CD4-positive, alpha-beta T cell (primary cell): ENCODE measurements at regions not wholly inside any gene's neighbourhood (a gene's known extent, or its start where the extent isn't known, plus 50 kb on each side); places are given as distances from the start of the nearest gene placed in this dataset.

ENCODE experiments used
- ATAC-seq: fragments of 200-7000 bp; cut with Tn5 transposase; one replicate; pipeline ENCODE4 v1.10.0; 2022; ENCODE audit warnings: mild to moderate bottlenecking; ENCODE audit not compliant: poor library complexity
- CTCF ChIA-PET: fragments of 350-600 bp; sonication (Branson Sonifier 250); formaldehyde crosslinking; loops from one replicate; lab custom pipeline; 2021; ENCODE audit warnings: antibody characterized with exemption, inconsistent platforms; lab: Charles Lee
- POLR2A ChIA-PET: fragments of 350-600 bp; sonication (Branson Sonifier 250); formaldehyde crosslinking; loops from one replicate; lab custom pipeline; 2021; ENCODE audit warnings: antibody characterized with exemption, inconsistent platforms; lab: Charles Lee
- DNase-seq, 14 experiments: peaks; one replicate each; pipeline ENCODE4 v3.0.0-alpha.2; 2013 to 2020; ENCODE audit warnings: mixed read lengths in 2 of 14
- H3K27ac ChIP-seq, 2 donors: one replicate each; pipeline versions ENCODE4 v1.5.1 to v1.7.0; 2013; ENCODE audit warnings: low read length in 2 of 2, low read depth in 1 of 2, mild to moderate bottlenecking in 1 of 2
- H3K27me3 ChIP-seq, 2 experiments: 1 replicate in 1 of 2; 2 replicates in 1 of 2; pipeline versions ENCODE4 v1.6.1 to v1.7.0; 2013; ENCODE audit warnings: low read length in 2 of 2, control low read depth in 1 of 2, mild to moderate bottlenecking in 1 of 2, moderate library complexity in 1 of 2; ENCODE audit not compliant: insufficient read depth in 2 of 2, control insufficient read depth in 1 of 2
- H3K36me3 ChIP-seq: one replicate; pipeline ENCODE4 v1.6.1; 2013; ENCODE audit warnings: low read length, control low read depth; ENCODE audit not compliant: insufficient read depth
- H3K4me1 ChIP-seq: one replicate; pipeline ENCODE4 v1.6.1; 2013; ENCODE audit warnings: low read length, control low read depth; ENCODE audit not compliant: insufficient read depth
- H3K4me3 ChIP-seq: one replicate; pipeline ENCODE4 v1.5.1; 2013; ENCODE audit warnings: mild to moderate bottlenecking, low read length, moderate library complexity
- H3K9me3 ChIP-seq, 2 experiments: 1 replicate in 1 of 2; 2 replicates in 1 of 2; pipeline versions ENCODE4 v1.6.1 to v1.7.0; 2013; ENCODE audit warnings: low read length in 2 of 2, mild to moderate bottlenecking in 2 of 2, control low read depth in 1 of 2, moderate library complexity in 1 of 2; ENCODE audit not compliant: control insufficient read depth in 1 of 2, insufficient read depth in 1 of 2
- H3K27ac Mint-ChIP-seq: one replicate; pipeline ENCODE4 v1.8.0; 2020; ENCODE audit warnings: mixed read lengths
- H3K27me3 Mint-ChIP-seq: one replicate; pipeline ENCODE4 v1.8.0; 2021; ENCODE audit warnings: mixed read lengths
- H3K36me3 Mint-ChIP-seq: one replicate; pipeline ENCODE4 v1.8.0; 2021; ENCODE audit warnings: low read depth, mixed read lengths
- H3K4me1 Mint-ChIP-seq: one replicate; pipeline ENCODE4 v1.8.0; 2021; ENCODE audit warnings: low read depth, mixed read lengths
- H3K4me3 Mint-ChIP-seq: one replicate; pipeline ENCODE4 v1.8.0; 2020; ENCODE audit warnings: mild to moderate bottlenecking, mixed read lengths
- H3K9me3 Mint-ChIP-seq: one replicate; pipeline ENCODE4 v1.8.0; 2020; ENCODE audit warnings: mixed read lengths
- CTCF ChIP-seq: fragments of 200-600 bp; IDR thresholded peaks from one replicate; pipeline ENCODE4 v1.8.0; 2022; ENCODE audit warnings: antibody characterized with exemption, mild to moderate bottlenecking
- intact Hi-C, 2 experiments: fragments of 100-400 bp; cut with DNase I in 1 of 2; cut with micrococcal nuclease in 1 of 2; formaldehyde crosslinking; loops; one replicate each; pipeline versions ENCODE4 v1.15.1 to v1.9.0; 2023 to 2025; cut with DNase I, micrococcal nuclease

- POLR2A ChIA-PET = no interaction called here
Observed at GRCh38 chr5:17727098-17727497, 92.8 kb downstream of the TAF11L14 start.

GRCh38 chr5:17730421-17730820, 96.2 kb downstream of the TAF11L14 start:
- Mint-ChIP-seq H3K9me3 (peaks cover 10% of the 10 kb centered on the region), H3K27me3 (no peaks in the 10 kb centered on the region), H3K4me1 (no peaks in the 10 kb centered on the region), H3K27ac (no peak overlapping the region), H3K36me3 (no peaks in the 10 kb centered on the region), H3K4me3 (no peak overlapping the region)
- intact Hi-C loops = no loop called here
- H3K4me1 ChIP-seq = no peaks in the 10 kb centered on the region
- no peak overlapping the region for H3K27ac ChIP-seq
- POLR2A ChIA-PET = no interaction called here
- no peak overlapping the region for H3K4me3 ChIP-seq
- CTCF ChIA-PET = no interaction called here
- H3K9me3 ChIP-seq = peaks cover 10 to 11% of the 10 kb centered on the region in 2 experiments
- no peak for ATAC-seq
- no peaks in the 10 kb centered on the region for H3K36me3 ChIP-seq
- no peak for TF ChIP-seq CTCF
- no peaks in the 10 kb centered on the region for H3K27me3 ChIP-seq
- no peak for DNase-seq

More at GRCh38 chr5:17727098-17727497, 92.8 kb downstream of the TAF11L14 start:
- Histone ChIP-seq H3K4me3 (no peak overlapping the region), H3K27me3 (no peaks in the 10 kb centered on the region), H3K9me3 (peaks cover 7 to 8% of the 10 kb centered on the region in 2 experiments), H3K4me1 (no peaks in the 10 kb centered on the region), H3K36me3 (no peaks in the 10 kb centered on the region), H3K27ac (no peak overlapping the region)
- peaks cover 13% of the 10 kb centered on the region for H3K9me3 Mint-ChIP-seq
- no peaks in the 10 kb centered on the region for H3K27me3 Mint-ChIP-seq
- CTCF ChIA-PET = no interaction called here
- intact Hi-C loops = no loop called here
- no peaks in the 10 kb centered on the region for H3K4me1 Mint-ChIP-seq
- H3K4me3 Mint-ChIP-seq = no peak overlapping the region
- H3K36me3 Mint-ChIP-seq = no peaks in the 10 kb centered on the region
- ATAC-seq (no peak), DNase-seq (no peak)
- no peak for TF ChIP-seq CTCF
- H3K27ac Mint-ChIP-seq = no peak overlapping the region

GRCh38 chr5:17732351-17732923, 98.2 kb downstream of the TAF11L14 start:
- DNase-seq (no peak), ATAC-seq (no peak)
- intact Hi-C loops = no loop called here
- POLR2A ChIA-PET = no interaction called here
- H3K27ac Mint-ChIP-seq = no peak overlapping the region
- H3K4me1 Mint-ChIP-seq = no peaks in the 10 kb centered on the region
- no peaks in the 10 kb centered on the region for H3K36me3 Mint-ChIP-seq
- Histone ChIP-seq H3K4me1 (no peaks in the 10 kb centered on the region), H3K36me3 (no peaks in the 10 kb centered on the region), H3K27ac (no peak overlapping the region), H3K9me3 (peaks cover 10 to 11% of the 10 kb centered on the region in 2 experiments), H3K4me3 (no peak overlapping the region), H3K27me3 (no peaks in the 10 kb centered on the region)
- no peaks in the 10 kb centered on the region for H3K27me3 Mint-ChIP-seq
- CTCF ChIA-PET = no interaction called here
- TF ChIP-seq CTCF = no peak
- no peak overlapping the region for H3K4me3 Mint-ChIP-seq
- peaks cover 14% of the 10 kb centered on the region for H3K9me3 Mint-ChIP-seq
